Astrocyte of the cerebellum (primary cell): ENCODE measurements at regions not wholly inside any gene's neighbourhood (a gene's known extent, or its start where the extent isn't known, plus 50 kb on each side); places are given as distances from the start of the nearest gene placed in this dataset.

Source experiments
- DNase-seq: peaks from one replicate; pipeline ENCODE4 v3.0.0-alpha.2; 2011; ENCODE audit warnings: low read depth
- H3K4me3 ChIP-seq: 2 replicates; pipeline ENCODE4 v1.5.1; 2011; ENCODE audit warnings: mild to moderate bottlenecking, low read depth, low read length, moderate library complexity
- CTCF ChIP-seq: IDR thresholded peaks from 2 replicates; pipeline ENCODE4 v1.5.1; 2012; ENCODE audit warnings: low read length, low read depth, moderate library complexity, mild to moderate bottlenecking; ENCODE audit errors: missing control alignments
- in situ Hi-C: cut with HindIII; loops from 2 replicates; pipeline ENCODE4 v1.10.0; 2017; ENCODE audit warnings: low sequenced_read_pairs

DNA sequence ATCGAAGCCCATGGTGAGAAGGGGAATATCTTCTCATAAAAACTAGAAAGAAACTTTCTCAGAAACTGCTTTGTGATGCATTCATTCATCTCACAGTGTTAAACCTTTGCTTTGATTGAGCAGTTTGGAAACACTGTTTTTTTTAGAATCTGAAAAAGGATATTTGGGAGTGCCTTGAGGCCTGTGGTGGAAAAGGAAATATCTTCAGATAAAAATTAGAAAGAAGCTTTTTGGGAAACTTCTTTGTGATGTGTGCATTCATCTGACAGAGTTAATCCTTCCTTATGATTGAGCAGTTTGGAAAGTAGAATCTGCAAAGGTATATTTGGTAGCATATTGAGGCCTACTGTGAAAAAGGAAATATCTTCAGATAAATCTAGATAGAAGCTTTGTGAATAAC is 1594.9 kb downstream of the UQCRFS1 start:
- in situ Hi-C loops, result no loop called here
- H3K4me3 ChIP-seq, result no peak overlapping the region
- TF ChIP-seq CTCF, result no peak
- no peak for DNase-seq

- in situ Hi-C loops, result no loop called here
- no peak for TF ChIP-seq CTCF
- DNase-seq, result no peak
- no peak overlapping the region for H3K4me3 ChIP-seq
Observed at GRCh38 chr19:27580906-27581305, 1632.0 kb downstream of the UQCRFS1 start.
